CD4-positive, alpha-beta T cell treated with Interleukin-10 for 1 hour (primary cell): ENCODE measurements at regions not wholly inside any gene's neighbourhood (a gene's known extent, or its start where the extent isn't known, plus 50 kb on each side); places are given as distances from the start of the nearest gene placed in this dataset.
"Not testable (repeated sequence)": the region's sequence is repeated elsewhere in the genome, so short reads cannot be mapped to it uniquely, and the experiment has no call there.

Experiments used
- DNase-seq: peaks from one replicate; pipeline ENCODE4 v3.0.0-alpha.2; 2020

DNA sequence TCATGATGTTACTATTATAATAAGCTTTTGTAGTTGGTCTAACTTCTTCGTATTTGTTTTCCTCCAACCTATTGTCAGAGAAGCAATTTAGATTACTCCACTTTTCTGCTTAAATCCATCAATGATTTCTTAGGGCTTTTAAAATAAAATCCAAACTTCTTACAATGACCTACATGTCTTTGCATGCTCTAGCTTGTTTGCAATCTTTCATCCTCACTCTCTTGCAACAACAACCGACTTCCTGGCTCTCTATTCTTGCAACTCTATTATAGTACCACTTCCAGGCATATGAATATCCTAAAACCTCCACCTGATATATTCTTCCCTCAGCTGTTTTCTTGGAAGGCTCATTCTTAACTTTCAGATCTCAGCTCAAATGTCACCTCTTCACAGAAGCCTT lies 1288.7 kb downstream of the PLA2G4A start:
- no peak for DNase-seq

- no peak for DNase-seq
Measured at GRCh38 chr1:188122646-188123045, 1293.9 kb downstream of the PLA2G4A start.

DNA sequence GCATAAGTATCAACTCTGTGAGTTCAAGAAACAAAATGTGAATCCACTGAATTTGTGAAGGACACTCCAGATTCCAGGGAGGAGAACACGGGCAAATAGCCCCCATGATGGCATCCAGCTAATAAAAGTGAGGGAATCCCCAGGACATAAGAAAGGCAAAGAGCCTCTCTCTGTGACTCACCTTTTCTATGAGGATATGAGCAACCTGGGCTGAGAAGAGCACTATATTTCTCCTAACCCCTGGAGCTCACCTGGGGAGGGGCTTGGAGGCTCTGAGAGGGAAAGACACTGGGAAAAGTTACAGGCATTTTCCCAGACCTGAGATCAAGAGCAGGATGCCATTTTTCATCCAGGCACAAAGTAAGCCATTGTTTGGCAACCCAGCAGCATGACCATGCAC lies 1298.8 kb downstream of the PLA2G4A start:
- no peak for DNase-seq

GRCh38 chr1:188128761-188129160 lies 1300.0 kb downstream of the PLA2G4A start:
- DNase-seq, result no peak

GRCh38 chr1:188129856-188130838 lies 1301.4 kb downstream of the PLA2G4A start:
- no peak for DNase-seq

- no peak for DNase-seq
Measured at GRCh38 chr1:188137221-188137620, 1308.5 kb downstream of the PLA2G4A start.

GRCh38 chr1:188140958-188141357 lies 1312.2 kb downstream of the PLA2G4A start:
- no peak for DNase-seq

- DNase-seq, result no peak
Measured at GRCh38 chr1:188154196-188154595, 1325.4 kb downstream of the PLA2G4A start.

DNA sequence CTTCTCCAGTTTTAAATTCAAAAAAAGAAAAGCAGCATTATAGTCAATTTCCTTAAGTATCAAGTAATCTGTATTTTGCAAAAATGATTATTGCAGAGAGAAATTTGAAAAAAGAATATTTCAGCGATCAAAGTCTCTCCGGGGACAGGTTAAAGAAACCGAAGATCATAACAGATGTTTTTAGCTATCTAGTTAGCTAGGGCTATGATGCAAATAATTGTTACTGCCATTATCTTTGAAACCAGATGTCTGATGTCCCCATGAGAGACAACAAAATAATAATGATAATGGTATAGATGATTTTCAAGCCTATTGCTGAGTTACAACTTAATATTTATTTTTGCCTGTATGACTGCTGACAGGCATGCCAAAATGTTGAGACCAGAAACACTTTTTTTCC lies 1326.0 kb downstream of the PLA2G4A start:
- no peak for DNase-seq

DNA sequence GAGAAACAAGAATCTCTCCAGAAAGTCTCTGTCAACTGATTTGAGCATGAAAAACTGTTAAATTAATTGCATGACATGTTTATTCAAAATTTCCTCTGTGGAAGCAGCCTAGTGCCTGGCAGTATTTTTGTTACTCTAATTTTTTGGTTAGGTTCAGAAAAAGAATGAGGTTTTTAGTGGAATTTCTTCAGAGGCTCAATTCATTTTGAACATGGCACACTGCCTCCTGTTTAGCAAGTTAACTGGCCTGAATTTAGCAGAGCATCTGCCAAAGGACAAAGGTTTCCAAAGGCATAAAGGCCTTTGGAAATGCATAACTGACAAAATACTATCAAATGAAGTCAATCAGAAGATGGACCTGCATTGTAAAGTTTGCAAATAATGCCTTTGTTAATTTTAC lies 1326.5 kb downstream of the PLA2G4A start:
- no peak for DNase-seq

DNA sequence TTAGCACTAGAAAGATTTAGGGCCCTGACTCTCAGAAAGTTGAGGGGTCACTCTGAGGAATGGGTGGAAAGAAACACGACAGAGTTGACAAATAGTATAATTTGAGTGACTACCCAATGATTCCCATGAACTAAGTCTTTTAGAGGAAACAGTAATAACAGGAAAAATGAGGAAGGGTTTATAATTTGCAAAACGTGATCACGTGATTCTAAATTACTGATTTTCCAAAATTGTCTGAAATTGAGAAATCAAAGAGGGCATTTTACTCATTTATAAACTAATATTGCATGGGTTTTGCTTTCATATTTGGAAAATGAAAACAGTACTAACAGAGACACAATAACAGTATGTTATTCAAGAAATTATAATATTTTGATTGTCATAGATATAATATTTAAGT lies 1335.7 kb downstream of the PLA2G4A start:
- DNase-seq, result no peak

DNA sequence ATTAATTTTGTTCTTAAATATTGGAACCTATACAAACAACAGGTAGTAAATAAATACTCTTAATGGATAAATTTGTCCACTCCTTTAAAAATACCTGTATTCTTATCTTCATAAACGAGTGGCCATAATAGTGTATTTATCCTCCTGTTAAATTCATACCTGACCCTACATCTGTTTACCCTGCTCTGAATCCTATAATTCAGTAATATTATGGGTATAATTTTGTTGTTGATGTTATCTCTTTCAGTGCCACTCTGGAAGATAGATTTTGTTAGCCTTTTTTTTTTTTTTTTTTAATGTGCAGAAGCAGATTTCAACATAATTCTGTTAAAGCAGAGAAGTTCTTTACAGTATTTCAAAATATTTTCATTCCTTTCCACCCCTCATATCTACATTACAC lies 1337.9 kb downstream of the PLA2G4A start:
- DNase-seq, result no peak

DNA sequence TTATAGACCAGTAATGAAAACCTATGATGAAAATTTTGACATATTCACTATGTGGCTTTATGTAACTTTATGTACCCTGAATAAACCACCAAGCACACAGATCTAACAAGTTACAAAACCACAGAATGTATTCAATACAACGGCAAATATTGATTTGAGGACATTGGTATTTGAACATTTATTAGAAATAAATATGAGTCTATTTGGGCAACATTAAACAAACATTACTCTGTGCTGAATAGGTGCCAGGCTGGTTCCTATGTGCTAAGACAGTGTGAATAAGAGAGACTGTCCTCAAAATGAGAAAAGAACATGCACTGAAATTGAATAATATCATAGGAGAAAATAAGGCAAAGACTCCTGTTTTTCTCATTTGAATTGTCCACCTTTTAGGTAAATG lies 1341.2 kb downstream of the PLA2G4A start:
- no peak for DNase-seq

DNA sequence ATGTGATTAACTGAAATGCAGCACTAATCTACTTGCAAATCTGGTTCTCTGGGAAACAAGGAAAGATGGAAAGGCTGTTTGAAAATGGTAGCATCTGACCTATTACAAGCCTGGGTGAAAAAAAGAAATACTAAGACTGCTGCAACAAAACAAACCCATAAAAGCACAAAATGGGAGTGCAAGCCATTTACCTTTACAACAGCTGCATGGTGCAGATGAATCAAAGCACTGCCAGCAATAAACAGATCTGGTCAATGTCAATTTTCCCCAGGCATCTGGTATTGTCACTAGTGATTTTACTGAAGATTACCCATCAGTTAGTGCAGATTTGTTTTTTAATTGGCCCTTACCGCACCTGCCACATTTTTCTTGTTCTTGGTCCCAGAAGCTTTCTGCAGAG lies 1341.7 kb downstream of the PLA2G4A start:
- no peak for DNase-seq

- no peak for DNase-seq
Measured at GRCh38 chr1:188170935-188171334, 1342.2 kb downstream of the PLA2G4A start.

DNA sequence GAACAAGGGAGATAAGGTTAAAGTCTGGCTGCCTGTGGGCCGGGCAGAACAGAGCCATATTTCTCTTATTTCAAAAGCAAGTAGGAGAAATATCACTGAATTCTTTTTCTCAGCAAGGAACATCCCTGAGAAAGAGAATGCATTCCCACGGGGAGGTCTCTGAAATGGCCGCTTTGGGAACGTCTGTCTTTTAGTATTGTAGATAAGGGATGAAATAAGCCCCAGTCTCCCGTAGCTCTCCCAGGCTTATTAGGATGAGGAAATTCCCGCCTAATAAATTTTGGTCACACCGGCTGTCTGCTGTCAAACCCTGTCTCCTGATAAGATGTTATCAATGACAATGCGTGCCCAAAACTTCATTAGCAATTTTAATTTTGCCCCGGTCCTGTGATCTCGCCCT lies 1353.3 kb downstream of the PLA2G4A start:
- not testable (repeated sequence) for DNase-seq

DNA sequence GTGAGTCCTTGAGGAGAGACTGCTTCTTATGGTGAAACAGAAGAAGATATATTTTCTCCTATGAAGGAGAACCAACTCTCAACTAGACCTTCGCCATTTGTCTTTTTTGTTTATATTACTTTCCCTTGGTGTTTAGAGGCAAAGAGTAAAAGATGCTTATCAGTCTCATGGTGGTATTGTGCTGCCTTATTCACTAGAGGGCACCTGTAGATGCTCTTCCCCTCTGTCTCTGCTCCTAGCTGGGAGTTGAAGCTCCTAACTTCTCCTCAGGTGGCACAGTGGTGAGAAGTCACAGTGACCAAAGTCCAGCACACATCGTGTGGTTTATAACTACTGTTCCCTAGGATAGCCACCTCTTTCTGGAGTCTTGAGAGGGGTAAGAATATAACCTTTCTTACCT lies 1359.6 kb downstream of the PLA2G4A start:
- DNase-seq, result no peak

DNA sequence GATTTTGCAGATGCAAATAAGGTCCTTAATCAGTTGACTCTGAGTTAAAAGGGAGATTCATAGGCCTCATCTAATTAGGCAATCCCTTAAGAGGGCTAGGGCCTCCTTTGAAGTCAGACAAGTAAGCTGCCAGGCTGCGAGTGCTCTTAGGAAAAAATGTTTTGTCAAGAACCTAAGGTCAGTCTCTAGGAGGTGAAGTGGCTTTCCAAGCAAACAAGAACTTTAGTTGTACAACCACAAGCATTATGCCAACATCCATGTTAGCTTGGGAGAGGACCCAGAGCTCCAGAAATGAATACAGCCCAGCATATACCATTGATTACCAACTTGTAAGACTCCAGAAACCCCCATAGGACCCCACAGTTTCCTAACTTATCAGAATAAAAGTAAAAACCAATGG lies 1366.2 kb downstream of the PLA2G4A start:
- DNase-seq, result no peak

GRCh38 chr1:188218289-188218688 lies 1389.5 kb downstream of the PLA2G4A start:
- no peak for DNase-seq

DNA sequence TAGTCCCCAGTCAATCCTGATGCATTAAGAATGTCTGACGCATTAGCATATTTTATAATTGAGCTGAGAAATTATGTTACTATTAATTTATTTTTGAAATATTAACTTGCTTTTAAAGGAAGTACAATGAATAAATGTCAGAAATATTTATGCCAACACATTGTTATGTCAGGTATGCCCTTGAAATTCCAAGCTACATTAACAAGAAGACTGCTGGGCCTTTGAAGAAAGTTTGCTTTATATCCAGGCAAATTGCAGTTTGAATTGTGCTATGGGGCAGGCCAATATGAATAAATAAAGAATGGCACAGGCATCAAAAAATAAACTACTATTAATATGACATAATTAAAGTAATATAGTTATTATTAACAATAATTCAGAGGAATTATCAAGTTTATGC lies 1391.3 kb downstream of the PLA2G4A start:
- DNase-seq, result no peak

DNA sequence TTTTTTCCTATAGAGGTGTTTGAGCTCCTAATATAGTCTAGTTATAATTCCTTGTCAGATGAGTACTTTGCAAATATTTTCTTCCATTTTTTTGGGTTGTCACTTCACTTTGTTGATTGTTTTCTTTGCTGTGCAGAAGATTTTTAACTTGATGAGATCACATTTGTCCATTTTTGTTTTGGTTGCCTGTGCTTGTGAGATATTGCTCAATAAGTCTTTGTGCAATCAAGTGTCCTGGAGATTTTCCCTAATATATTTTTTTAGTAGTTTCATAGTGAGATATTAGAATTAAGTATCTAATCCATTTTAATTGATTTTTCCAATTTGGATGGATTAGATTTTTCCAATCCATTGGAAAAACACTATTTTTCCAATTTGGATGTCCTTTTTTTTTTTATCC lies 1395.5 kb downstream of the PLA2G4A start:
- DNase-seq, result no peak

GRCh38 chr1:188225975-188226374 lies 1397.2 kb downstream of the PLA2G4A start:
- no peak for DNase-seq

DNA sequence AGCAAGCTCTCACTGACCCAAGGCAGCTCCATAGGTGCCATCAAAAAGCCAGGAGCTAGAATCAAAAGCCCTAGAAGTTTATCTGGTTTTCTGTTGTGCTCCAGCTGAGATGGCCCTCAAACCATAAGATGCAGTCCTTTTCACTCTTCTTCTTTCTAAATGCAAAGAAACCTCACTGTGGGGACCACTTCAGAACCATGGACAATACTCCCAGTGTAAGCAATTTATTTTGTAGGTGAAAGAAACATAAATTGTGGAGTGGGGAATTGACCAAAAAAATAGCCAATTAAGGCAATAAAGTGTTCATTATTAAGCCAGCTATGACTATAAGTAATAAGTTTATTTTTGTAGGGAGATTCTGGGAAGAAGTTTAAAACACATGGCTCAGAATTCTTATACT lies 1399.9 kb downstream of the PLA2G4A start:
- no peak for DNase-seq

- DNase-seq, result no peak
Measured at GRCh38 chr1:188237573-188238348, 1409.0 kb downstream of the PLA2G4A start.
